ENCODE measurements at regions not wholly inside any gene's neighbourhood (a gene's known extent, or its start where the extent isn't known, plus 50 kb on each side); places are given as distances from the start of the nearest gene placed in this dataset.

DNA sequence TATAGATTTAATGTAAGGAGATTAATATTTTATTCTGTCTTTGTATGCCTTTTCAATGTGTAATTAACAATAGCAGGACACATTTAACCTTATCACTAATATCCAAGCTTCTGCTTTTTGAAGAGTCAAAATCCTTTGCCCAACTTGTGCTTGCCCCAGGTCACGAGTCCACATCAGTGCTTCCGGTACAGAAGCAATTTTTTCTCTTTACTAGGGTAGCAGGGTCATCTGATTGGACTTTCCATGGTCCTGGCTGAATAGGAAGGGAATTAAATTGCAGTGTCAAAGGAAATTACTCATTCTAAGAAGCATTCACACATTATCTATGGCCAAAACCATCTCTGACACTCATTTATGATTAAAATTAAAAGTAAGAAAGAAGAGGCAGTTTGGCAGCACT, 460.5 kb upstream of the ADGRL2 start:
- Histone ChIP-seq H3K4me3 (no peak overlapping the region), H3K4me1 (peaks cover 9% of the 10 kb centered on the region), H3K27me3 (ENCODE audit: low read depth) (no peaks in the 10 kb centered on the region), H3K27ac (replicated peaks) (no peak overlapping the region), H3K9me3 (replicated peaks) (no peaks in the 10 kb centered on the region), H3K36me3 (no peaks in the 10 kb centered on the region)
- intact Hi-C loops (cut with micrococcal nuclease) = no loop called here
- TF ChIP-seq, protein P1, sequence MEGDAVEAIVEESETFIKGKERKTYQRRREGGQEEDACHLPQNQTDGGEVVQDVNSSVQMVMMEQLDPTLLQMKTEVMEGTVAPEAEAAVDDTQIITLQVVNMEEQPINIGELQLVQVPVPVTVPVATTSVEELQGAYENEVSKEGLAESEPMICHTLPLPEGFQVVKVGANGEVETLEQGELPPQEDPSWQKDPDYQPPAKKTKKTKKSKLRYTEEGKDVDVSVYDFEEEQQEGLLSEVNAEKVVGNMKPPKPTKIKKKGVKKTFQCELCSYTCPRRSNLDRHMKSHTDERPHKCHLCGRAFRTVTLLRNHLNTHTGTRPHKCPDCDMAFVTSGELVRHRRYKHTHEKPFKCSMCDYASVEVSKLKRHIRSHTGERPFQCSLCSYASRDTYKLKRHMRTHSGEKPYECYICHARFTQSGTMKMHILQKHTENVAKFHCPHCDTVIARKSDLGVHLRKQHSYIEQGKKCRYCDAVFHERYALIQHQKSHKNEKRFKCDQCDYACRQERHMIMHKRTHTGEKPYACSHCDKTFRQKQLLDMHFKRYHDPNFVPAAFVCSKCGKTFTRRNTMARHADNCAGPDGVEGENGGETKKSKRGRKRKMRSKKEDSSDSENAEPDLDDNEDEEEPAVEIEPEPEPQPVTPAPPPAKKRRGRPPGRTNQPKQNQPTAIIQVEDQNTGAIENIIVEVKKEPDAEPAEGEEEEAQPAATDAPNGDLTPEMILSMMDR (IDR thresholded peaks at IDR 0.05; ENCODE audit: borderline replicate concordance) = no peak
- no peak for DNase-seq

DNA sequence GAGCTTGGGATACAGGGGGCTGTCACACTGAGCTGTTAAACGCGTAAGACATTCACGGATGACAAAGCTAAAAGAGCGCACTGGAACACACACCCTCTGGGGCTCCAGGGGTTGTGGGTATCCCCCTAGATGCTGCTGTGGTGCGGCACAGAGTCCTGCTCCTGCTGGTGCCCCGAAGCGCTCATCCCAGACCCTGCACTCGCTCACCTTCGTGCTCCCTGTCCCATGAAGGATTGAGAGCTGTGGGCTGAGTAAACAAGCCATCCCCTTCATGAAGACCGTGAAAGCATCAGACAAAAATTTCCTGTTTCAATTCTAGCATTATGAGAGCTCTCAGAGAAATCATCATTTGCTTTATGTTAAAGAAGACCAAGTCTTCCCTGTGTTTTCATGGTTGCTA, 463.5 kb upstream of the ADGRL2 start:
- Histone ChIP-seq H3K9me3 (replicated peaks) (no peaks in the 10 kb centered on the region), H3K4me1 (peaks cover 7% of the 10 kb centered on the region), H3K4me3 (no peak overlapping the region), H3K27ac (replicated peaks) (no peak overlapping the region), H3K36me3 (no peaks in the 10 kb centered on the region), H3K27me3 (ENCODE audit: low read depth) (no peaks in the 10 kb centered on the region)
- TF ChIP-seq, protein P1 (IDR thresholded peaks at IDR 0.05; ENCODE audit: borderline replicate concordance) = no peak
- DNase-seq = no peak
- intact Hi-C loops (cut with micrococcal nuclease) = no loop called here

DNA sequence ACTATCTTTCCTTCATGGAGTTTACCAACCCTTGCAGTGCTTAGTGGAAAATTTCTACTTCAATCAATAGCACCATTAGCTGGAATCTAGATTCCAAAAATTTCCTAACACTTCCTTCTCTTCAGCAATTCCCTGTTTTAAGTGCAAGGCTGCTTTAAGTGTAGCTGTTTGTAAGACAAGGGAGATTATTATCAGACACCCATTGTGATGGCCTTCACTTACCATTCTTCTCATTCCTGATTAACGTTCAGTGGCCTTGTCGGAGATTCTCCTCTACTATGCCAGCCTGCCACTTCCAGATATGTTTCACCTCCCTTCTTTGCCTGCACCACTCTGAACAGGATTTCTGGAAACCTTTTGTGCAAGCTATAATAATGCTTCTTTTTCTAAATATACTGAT, 464.9 kb upstream of the ADGRL2 start:
- H3K27ac ChIP-seq (replicated peaks) = no peak overlapping the region
- TF ChIP-seq, protein P1 (IDR thresholded peaks at IDR 0.05; ENCODE audit: borderline replicate concordance) = no peak
- no peaks in the 10 kb centered on the region for H3K9me3 ChIP-seq (replicated peaks)
- no peak for DNase-seq
- no peaks in the 10 kb centered on the region for H3K36me3 ChIP-seq
- no peaks in the 10 kb centered on the region for H3K27me3 ChIP-seq (ENCODE audit: low read depth)
- peaks cover 3% of the 10 kb centered on the region for H3K4me1 ChIP-seq
- H3K4me3 ChIP-seq = no peak overlapping the region
- intact Hi-C loops (cut with micrococcal nuclease) = no loop called here

DNA sequence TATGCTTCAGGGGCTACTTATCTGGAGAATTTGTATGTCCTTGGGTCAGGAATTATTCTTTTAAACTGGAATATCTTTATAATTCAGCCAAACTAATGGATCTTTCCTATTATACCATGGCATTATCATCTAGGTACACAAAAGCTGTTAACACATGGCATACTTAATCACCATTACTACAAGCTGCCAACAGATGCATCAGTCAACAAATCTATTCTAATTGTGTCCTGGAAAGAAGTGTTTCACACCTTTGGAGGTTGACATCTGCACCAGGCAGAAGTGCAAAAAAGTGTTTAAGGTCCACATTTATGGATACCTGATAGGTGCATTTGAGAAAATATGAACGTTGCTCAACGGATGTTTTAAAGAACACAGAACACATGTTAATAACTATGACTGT, 470.2 kb upstream of the ADGRL2 start:
- Histone ChIP-seq H3K36me3 (no peaks in the 10 kb centered on the region), H3K4me1 (peaks cover 9% of the 10 kb centered on the region), H3K27ac (replicated peaks) (no peak overlapping the region), H3K4me3 (no peak overlapping the region), H3K9me3 (replicated peaks) (no peaks in the 10 kb centered on the region), H3K27me3 (ENCODE audit: low read depth) (no peaks in the 10 kb centered on the region)
- no peak for DNase-seq
- intact Hi-C loops (cut with micrococcal nuclease) = no loop called here
- TF ChIP-seq, protein P1 (IDR thresholded peaks at IDR 0.05; ENCODE audit: borderline replicate concordance) = no peak

DNA sequence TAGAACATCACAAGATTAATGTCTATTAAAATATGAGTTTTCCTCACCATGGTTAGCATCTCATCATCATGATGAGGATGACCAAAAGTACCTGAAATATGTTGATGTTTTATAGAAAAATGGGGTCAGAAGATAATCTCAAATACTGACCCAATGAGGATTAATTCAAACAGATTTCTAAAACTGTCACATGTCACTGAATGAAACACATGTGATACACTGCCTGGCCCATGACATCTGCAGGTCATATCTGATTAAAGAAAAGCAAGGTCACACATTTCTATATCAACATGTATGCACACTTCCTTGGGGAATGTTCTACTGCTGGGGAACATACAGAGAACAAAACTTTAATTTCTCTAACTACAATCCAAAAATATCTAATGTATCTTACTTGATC, 470.6 kb upstream of the ADGRL2 start:
- H3K36me3 ChIP-seq = no peaks in the 10 kb centered on the region
- H3K4me1 ChIP-seq = peaks cover 9% of the 10 kb centered on the region
- no peaks in the 10 kb centered on the region for H3K27me3 ChIP-seq (ENCODE audit: low read depth)
- no peaks in the 10 kb centered on the region for H3K9me3 ChIP-seq (replicated peaks)
- no peak for DNase-seq
- no peak overlapping the region for H3K4me3 ChIP-seq
- TF ChIP-seq, protein P1 (IDR thresholded peaks at IDR 0.05; ENCODE audit: borderline replicate concordance) = no peak
- intact Hi-C loops (cut with micrococcal nuclease) = no loop called here
- H3K27ac ChIP-seq (replicated peaks) = no peak overlapping the region

DNA sequence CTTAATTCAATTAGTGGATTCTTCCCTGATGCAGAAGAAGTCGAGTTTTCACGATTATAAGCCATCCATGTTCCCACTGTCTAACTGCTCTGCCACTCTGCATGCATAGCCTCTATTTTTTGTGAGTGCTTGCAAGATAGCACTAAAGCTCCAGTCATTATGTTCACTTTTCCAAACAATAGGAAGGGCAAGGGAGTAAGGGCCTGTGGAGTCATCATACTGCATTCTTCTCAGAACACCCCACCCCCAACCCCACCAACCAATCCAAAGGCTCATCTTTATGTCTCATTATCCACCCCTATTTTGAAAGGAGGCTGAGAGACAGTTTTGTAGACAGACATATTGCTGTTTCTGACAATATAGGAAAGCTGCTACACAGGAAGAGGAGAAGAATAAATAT, 471.7 kb upstream of the ADGRL2 start:
- peaks cover 9% of the 10 kb centered on the region for H3K4me1 ChIP-seq
- H3K36me3 ChIP-seq = no peaks in the 10 kb centered on the region
- intact Hi-C loops (cut with micrococcal nuclease) = no loop called here
- no peaks in the 10 kb centered on the region for H3K9me3 ChIP-seq (replicated peaks)
- TF ChIP-seq, protein P1 (IDR thresholded peaks at IDR 0.05; ENCODE audit: borderline replicate concordance) = no peak
- no peak overlapping the region for H3K4me3 ChIP-seq
- no peak overlapping the region for H3K27ac ChIP-seq (replicated peaks)
- H3K27me3 ChIP-seq (ENCODE audit: low read depth) = no peaks in the 10 kb centered on the region
- DNase-seq = no peak
